Epithelial cell of esophagus (primary cell): ENCODE measurements at regions not wholly inside any gene's neighbourhood (a gene's known extent, or its start where the extent isn't known, plus 50 kb on each side); places are given as distances from the start of the nearest gene placed in this dataset.
"Not testable (repeated sequence)": the region's sequence is repeated elsewhere in the genome, so short reads cannot be mapped to it uniquely, and the experiment has no call there.

Experiments
- DNase-seq: peaks from one replicate; pipeline ENCODE4 v3.0.0; 2010; ENCODE audit warnings: low read depth
- H3K4me3 ChIP-seq: 2 replicates; pipeline ENCODE4 v1.5.1; 2011; ENCODE audit warnings: mild to moderate bottlenecking, low read length, control low read depth
- CTCF ChIP-seq: IDR thresholded peaks from 2 replicates; pipeline ENCODE4 v1.5.1; 2011; ENCODE audit warnings: low read depth, mild to moderate bottlenecking, low read length, control low read depth, inconsistent platforms; ENCODE audit not compliant: insufficient read depth; ENCODE audit errors: missing control alignments

GRCh38 chr9:102941868-102942267, 53.3 kb upstream of the CYLC2 start:
- no peak for DNase-seq
- no peak for TF ChIP-seq CTCF
- no peak overlapping the region for H3K4me3 ChIP-seq

- H3K4me3 ChIP-seq = no peak overlapping the region
- no peak for TF ChIP-seq CTCF
- DNase-seq = no peak
Measured at GRCh38 chr9:102922526-102922925, 72.6 kb upstream of the CYLC2 start.

DNA sequence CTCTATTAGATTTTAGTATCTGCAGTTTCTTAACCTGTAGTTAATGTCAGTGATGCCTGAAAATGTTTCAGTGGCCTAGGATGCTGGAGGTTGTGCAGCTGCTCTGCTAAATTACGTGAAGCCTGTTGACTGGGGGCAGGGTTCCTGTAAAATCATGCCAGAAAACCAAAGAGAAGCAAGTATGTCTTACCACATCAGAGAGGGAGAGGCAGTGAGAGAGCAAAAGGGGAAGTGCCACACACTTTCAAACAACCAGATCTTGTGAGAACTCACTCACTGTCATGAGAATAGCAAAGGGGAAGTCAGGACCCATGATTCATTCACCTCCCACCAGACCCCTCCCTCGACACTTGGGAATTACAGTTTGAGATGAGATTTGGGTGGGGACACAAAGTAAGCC, 83.9 kb upstream of the CYLC2 start:
- H3K4me3 ChIP-seq = no peak overlapping the region
- no peak for DNase-seq
- TF ChIP-seq CTCF = no peak

DNA sequence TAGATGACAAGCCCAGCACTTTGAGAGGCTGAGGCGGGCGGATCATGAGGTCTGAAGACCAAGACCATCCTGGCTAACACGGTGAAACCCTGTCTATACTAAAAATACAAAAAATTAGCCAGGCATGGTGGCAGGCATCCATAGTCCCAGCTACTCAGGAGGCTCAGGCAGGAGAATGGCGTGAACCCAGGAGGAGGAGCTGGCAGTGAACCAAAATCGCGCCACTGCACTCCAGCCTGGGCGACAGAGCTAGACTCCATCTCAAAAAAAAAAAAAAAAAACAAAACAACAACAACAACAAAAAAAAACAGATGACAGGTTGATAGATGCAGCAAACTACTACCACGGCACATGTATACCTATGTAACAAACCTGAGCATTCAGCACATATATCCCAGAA, 89.3 kb upstream of the CYLC2 start:
- H3K4me3 ChIP-seq, DNase-seq: not testable (repeated sequence)

DNA sequence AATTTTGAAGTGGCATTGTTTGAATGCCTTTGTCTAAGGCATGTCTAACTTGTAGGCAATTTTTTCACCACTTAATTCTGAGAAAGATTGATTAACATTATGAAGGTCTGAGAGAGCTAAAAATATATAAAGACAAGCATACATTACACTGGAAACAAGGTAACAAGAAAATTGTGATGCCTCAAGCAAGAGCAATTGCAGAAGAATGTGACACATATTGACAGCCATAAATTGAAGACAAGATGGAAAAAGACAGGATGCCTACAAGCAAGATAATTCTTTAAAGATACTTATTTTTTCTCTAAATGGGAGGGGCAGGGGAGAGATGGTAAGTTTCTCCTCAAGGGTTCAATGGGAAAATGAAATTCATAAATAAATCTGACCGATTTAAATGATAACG, 103.1 kb upstream of the CYLC2 start:
- no peak overlapping the region for H3K4me3 ChIP-seq
- TF ChIP-seq CTCF = no peak
- no peak for DNase-seq

DNA sequence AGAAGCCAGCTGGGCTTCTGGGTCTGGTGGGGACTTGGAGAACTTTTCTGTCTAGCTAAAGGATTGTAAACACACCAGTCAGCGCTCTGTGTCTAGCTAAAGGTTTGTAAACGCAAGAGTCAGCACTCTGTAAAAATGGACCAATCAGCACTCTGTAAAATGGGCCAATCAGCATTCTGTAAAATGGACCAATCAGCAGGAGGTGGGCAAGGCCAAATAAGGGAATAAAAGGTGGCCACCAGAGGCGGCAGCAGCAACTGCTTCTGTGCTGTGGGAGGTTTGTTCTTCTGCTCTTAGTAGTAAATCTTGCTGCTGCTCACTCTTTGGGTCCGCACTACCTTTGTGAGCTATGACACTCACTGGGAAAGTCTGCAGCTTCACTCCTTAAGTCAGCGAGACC, 106.4 kb upstream of the CYLC2 start:
- not testable (repeated sequence) for DNase-seq, H3K4me3 ChIP-seq

DNA sequence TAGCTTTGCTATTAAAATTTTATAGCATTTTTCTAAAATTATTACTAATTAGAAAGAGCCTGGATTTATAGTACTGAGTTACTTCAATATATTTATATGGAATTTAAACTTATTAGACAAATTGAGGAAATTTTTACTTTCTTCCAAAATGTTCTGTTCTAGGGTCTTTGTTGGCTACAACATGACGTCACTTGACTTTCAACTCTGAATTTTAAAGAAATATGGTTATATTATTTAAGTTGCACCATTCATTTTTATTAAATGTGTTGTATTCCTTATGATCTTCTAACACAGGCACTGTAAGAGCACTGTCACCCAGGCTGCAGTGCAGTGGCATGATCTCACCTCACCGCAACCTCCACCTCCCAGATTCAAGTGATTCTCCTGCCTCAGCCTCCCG, 119.4 kb upstream of the CYLC2 start:
- no peak overlapping the region for H3K4me3 ChIP-seq
- DNase-seq = no peak
- no peak for TF ChIP-seq CTCF

- H3K4me3 ChIP-seq = no peak overlapping the region
- no peak for TF ChIP-seq CTCF
- DNase-seq = peak; percentile 22
Measured at GRCh38 chr9:102867488-102867887, 127.6 kb upstream of the CYLC2 start.

DNA sequence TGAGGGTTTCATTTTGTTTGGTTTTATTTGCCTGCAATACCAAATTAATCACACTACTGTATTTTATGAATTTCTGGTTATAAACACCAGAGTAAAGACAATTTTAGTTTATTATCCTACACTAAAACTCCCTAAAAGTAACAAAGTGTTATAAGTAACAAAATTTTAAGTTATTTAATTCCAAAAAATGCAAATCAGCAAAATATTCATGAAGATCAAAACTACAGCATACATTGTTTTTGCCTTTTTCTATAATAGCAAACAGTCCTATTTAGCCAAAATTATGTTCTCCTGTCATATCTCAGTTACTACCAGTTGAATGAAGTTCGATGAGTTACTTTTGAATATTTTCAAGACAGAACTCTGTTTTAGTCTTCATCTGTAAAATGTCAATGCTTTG, 132.7 kb upstream of the CYLC2 start:
- no peak for TF ChIP-seq CTCF
- no peak for DNase-seq
- H3K4me3 ChIP-seq = no peak overlapping the region
